HG03571 (cell line): ENCODE measurements at regions not wholly inside any gene's neighbourhood (a gene's known extent, or its start where the extent isn't known, plus 50 kb on each side); places are given as distances from the start of the nearest gene placed in this dataset.

Experiments
- ATAC-seq: cut with Tn5 transposase; IDR thresholded peaks from one replicate; pipeline ENCODE4 v1.9.1; 2021; ENCODE audit not compliant: unreplicated experiment

GRCh38 chr18:4653418-4653817 is 198.3 kb upstream of the DLGAP1 start:
- ATAC-seq, result no peak

GRCh38 chr18:4641771-4642368 is 186.8 kb upstream of the DLGAP1 start:
- ATAC-seq, result no peak

GRCh38 chr18:4640349-4641012 is 185.4 kb upstream of the DLGAP1 start:
- ATAC-seq, result no peak

GRCh38 chr18:4639628-4640310 is 184.7 kb upstream of the DLGAP1 start:
- peak; percentile 93 for ATAC-seq

DNA sequence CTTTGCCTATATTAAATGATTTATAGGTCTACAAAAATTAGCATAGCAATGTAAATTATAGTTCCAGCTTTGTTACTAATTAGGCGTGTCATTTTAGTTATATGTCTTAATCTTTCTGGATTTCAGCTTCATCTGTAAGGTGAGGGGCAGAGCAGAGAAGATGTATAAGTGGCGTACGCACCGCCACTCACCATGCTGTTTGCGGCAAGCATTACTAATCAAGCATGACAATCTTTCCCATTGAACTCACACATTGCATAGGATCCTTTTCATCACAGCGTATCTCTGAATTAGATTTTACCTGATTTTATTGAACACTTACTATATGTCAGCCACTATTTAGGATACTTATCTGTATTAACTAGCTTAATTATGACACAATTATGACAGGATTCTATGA is 183.6 kb upstream of the DLGAP1 start:
- ATAC-seq, result no peak

- ATAC-seq, result no peak
Observed at GRCh38 chr18:4637876-4638275, 182.8 kb upstream of the DLGAP1 start.

DNA sequence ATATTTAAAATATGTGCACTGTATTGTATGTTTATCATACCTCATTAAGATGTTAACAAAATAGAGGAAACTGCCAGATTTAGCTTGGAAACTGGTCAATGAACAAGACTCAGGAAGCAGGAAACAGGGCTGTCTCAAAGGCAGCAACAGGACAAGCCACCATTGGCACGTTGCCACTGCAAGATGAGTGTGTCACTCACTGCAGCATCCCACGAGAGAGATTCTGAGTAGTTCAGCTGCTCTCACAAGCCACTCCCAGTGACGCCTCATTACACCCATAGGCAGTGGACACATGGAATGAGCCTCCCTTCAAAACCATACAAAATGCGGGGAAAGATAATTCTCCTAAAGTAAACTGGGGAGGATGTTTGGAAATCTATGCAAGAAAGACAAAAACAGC is 181.9 kb upstream of the DLGAP1 start:
- ATAC-seq, result no peak

DNA sequence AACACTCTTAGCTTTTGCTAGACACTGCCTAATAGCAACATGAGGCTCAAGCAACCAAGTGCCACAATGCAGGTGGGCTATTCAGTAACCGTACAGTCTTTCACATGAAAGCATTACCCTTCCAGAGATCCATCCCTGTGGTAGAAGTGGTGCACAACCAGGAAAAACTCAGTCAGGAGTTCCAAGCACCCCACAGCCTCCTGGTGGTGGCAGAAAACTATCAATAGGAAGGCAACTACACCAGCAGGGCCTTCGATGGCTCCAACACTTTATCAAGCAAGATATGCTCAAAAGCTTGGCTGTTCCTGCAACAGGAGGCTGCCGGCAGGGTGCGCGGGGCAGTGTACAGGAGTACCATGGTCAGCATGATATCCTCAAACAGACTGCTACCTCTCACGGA is 176.1 kb upstream of the DLGAP1 start:
- ATAC-seq, result no peak

DNA sequence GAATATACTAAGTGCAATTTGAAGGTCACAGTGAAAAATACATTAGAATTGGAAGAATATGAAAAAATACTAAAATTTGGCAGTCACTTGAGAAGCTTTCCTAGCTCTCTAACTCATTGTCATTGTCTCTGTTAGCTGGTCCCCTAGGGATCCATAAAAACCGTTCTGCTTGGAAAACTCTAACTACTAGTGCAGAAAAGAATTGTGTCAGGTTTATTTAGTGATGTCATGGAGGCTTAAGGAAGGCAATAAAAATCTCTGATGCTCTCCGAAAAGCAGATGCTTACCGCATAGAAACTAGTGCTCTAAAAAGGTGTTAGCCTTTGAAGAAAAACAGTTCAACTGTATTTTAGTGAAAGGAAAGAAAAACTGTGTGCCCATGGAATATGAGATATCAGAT is 150.1 kb upstream of the DLGAP1 start:
- ATAC-seq, result no peak

- ATAC-seq, result no peak
Observed at GRCh38 chr18:4603955-4604354, 148.8 kb upstream of the DLGAP1 start.

DNA sequence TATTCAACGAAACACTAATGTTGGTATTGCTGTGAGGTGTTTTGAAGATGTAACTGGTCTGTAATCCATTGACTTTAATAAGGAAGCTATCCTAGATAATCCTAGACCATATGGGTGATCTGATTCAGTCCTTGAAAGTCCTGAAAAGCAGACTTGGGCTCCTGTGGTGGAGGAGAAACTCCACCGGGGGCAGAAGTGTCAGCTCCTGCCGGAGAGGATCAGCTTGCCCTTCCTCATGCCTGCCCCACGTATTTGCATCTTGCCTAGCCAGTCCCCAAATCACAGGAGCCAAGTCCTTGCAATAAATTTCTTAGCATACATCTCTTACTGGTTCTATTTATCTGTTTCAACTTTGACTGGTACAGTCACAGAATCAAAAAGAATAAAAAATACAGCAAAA is 144.2 kb upstream of the DLGAP1 start:
- no peak for ATAC-seq

DNA sequence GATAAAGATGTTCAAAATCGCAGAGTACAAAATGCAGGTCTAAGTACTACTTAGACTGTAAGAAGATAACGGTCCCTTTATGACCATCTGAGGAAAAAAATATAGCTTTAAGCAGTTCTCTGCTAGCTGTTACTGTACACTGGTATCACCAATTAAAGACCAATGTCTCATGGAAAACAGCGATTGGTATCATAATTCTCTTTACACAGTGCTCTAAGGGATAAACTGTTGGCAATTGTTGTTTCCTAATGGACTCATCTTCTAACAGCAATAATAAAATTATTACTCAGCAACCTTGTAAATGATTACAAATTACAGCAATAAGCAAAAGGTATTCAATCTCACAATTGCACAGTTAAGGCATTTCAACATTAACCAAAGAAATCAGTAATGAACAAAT is 142.2 kb upstream of the DLGAP1 start:
- no peak for ATAC-seq

- ATAC-seq, result no peak
Observed at GRCh38 chr18:4593895-4594294, 138.8 kb upstream of the DLGAP1 start.

DNA sequence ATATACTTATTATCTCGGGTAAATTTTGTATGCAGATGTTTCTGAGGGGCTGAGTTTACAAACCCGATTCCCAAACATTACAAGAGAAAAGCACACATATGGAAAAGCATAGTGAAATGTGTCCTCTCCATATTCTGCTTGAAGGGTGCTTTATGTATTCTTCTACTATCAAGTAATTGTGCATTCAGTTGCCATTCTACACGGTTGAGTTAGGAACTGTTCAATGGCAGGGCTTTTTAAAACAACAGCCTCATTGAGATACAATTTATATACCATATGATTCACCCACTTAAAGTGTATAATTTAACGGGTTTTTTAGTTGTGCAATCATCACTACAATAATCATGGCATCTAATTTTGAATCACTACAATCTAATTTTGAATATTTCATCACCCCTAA is 138.4 kb upstream of the DLGAP1 start:
- ATAC-seq, result no peak

- ATAC-seq, result no peak
Observed at GRCh38 chr18:4589056-4589800, 134.1 kb upstream of the DLGAP1 start.

- no peak for ATAC-seq
Observed at GRCh38 chr18:4587204-4587603, 132.1 kb upstream of the DLGAP1 start.

- no peak for ATAC-seq
Observed at GRCh38 chr18:4586731-4587130, 131.6 kb upstream of the DLGAP1 start.

DNA sequence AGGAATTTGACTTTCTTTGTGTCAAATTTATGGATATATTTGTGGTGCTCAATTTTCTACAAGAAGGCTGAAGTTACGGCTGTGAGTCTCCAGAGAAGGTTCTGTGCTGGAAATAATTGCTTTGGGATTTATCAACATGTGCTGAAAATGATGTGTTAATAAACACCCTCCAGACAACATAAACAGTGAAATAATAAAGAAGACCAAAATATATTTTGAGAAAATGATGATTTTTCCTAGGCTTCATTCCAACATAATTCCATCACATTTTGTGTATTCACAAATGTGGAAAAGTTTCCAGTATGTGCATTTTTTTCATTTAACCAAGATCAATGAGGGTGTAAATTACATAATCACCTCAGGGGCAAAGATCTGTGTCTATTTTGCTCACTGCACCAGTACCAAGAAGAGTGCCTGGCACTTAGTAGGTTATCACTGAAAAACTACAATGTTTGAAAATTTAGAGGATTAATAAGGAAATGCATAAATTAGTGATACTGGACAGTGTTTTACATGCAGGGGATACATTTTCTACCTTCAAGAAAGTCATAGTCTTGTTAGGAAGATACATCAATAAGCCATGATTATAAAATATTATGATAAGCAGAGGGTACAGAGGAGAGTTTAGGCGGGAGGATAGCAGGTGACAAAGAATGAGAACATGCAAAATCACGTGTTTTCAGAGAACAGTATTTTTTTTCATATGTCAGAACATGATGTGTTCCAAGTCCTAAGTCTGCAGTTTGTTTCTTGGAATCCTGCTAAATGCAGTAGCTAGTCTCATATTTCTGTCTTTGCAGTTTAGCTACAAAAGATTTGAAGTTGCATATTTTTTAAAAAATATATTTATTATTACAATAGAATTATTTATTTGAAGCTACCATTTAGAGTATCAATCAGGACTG is 127.6 kb upstream of the DLGAP1 start:
- ATAC-seq, result no peak

DNA sequence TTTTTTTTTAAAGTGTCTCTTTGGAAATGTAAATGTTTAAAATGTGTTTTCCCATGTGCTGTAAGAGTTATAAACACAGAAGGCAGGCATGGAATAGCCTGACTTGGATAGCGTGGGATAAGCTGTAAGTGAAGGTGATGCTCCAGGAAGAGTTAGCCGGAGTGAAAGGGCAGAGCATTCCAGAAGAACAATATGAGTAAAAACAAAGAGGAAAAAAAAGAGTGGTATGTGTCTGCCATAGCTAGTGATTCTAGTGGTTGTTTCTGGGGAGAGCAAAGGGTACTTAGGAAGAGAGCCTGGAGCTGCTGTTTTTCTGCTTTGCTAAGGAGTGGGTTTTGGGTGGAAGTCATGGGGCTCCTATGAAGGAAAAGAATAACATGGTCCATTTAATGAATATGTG is 126.9 kb upstream of the DLGAP1 start:
- no peak for ATAC-seq

GRCh38 chr18:4578449-4578848 is 123.3 kb upstream of the DLGAP1 start:
- no peak for ATAC-seq

DNA sequence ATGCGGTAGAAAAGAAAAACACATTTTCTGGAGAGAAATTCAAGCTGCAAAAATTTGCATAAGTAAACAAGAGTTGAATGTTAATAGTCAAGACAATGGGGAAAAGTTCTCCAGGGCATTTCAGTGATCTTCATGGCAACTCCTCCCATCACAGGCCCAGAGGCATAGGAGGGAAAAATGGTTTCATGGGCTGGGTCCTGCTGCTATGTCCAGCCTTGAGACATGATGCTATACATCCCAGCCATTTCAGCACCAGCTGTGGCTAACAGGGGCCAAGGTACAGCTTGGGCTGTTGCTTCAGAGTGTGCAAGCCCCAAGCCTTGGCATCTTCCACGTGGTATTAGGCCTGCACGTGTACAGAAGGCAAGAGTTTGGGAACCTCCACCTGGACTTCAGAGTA is 118.6 kb upstream of the DLGAP1 start:
- ATAC-seq, result no peak
